A673 (cell line): ENCODE measurements at regions not wholly inside any gene's neighbourhood (a gene's known extent, or its start where the extent isn't known, plus 50 kb on each side); places are given as distances from the start of the nearest gene placed in this dataset.
"Not testable (repeated sequence)": the region's sequence is repeated elsewhere in the genome, so short reads cannot be mapped to it uniquely, and the experiment has no call there.

Experiments used
- BruUV-seq: library from RNA; stranded (reverse); fragments of 400-500 nt; replicated peaks from 2 replicates; lab custom pipeline; 2021; lab: Mats Ljungman, UMichigan
- CTCF ChIA-PET: fragments of 300-600 bp; sonication (Branson Sonifier 250); formaldehyde crosslinking; loops from one replicate; lab custom pipeline; 2022; ENCODE audit warnings: antibody characterized with exemption; lab: Charles Lee
- POLR2A ChIA-PET: fragments of 300-600 bp; sonication (Branson Sonifier 250); formaldehyde crosslinking; loops from one replicate; lab custom pipeline; 2022; ENCODE audit warnings: antibody characterized with exemption; ENCODE audit not compliant: low non-redundant PET; lab: Charles Lee
- DNase-seq: peaks from one replicate; pipeline ENCODE4 v3.0.0-alpha.2; 2015; ENCODE audit warnings: low spot score
- H3K27ac ChIP-seq: fragments of 200-600 bp; sonication (generic); 2 replicates; pipeline ENCODE4 v1.5.1; 2016; ENCODE audit warnings: mixed run types, low read depth, mild to moderate bottlenecking, mixed read lengths, antibody characterized with exemption, low read length; ENCODE audit not compliant: poor library complexity, severe bottlenecking
- H3K27me3 ChIP-seq: fragments of 200-600 bp; sonication (generic); replicated peaks from 2 replicates; pipeline ENCODE4 v1.6.1; 2017; ENCODE audit warnings: mixed run types, low read depth, mild to moderate bottlenecking, mixed read lengths, antibody characterized with exemption, low read length; ENCODE audit not compliant: insufficient read depth, poor library complexity
- H3K36me3 ChIP-seq: fragments of 200-600 bp; sonication (generic); 2 replicates; pipeline ENCODE4 v1.6.1; 2016; ENCODE audit warnings: mixed run types, mild to moderate bottlenecking, mixed read lengths, antibody characterized with exemption, low read length; ENCODE audit not compliant: insufficient read depth, poor library complexity, severe bottlenecking
- H3K4me1 ChIP-seq: fragments of 200-600 bp; sonication (generic); 2 replicates; pipeline ENCODE4 v1.6.1; 2017; ENCODE audit warnings: mixed run types, mild to moderate bottlenecking, mixed read lengths, antibody characterized with exemption, low read length; ENCODE audit not compliant: insufficient read depth, poor library complexity, severe bottlenecking
- H3K4me3 ChIP-seq: fragments of 200-600 bp; sonication (generic); 2 replicates; pipeline ENCODE4 v1.5.1; 2016; ENCODE audit warnings: low read depth, mixed run types, mild to moderate bottlenecking, mixed read lengths, low read length; ENCODE audit not compliant: poor library complexity, severe bottlenecking
- H3K9me3 ChIP-seq: fragments of 200-600 bp; sonication (generic); 2 replicates; pipeline ENCODE4 v1.6.1; 2016; ENCODE audit warnings: mixed run types, low read depth, mild to moderate bottlenecking, mixed read lengths, antibody characterized with exemption, low read length; ENCODE audit not compliant: poor library complexity, severe bottlenecking
- CTCF ChIP-seq: fragments of 300-800, 200-600 bp; sonication (generic); conservative IDR thresholded peaks from 2 replicates; pipeline ENCODE4 v1.5.1; 2017; ENCODE audit warnings: low read depth, mild to moderate bottlenecking, antibody characterized with exemption, low read length, moderate library complexity, mixed read lengths
- EZH2 ChIP-seq: fragments of 200-600 bp; sonication (generic); IDR thresholded peaks from 2 replicates; pipeline ENCODE4 v1.6.1; 2017; ENCODE audit warnings: borderline replicate concordance, low read depth, mild to moderate bottlenecking, mixed read lengths, antibody characterized with exemption, low read length; ENCODE audit not compliant: poor library complexity, severe bottlenecking
- intact Hi-C: fragments of 100-400 bp; cut with micrococcal nuclease; formaldehyde crosslinking; loops from one replicate; pipeline ENCODE4 v1.10.0; 2022; ENCODE audit not compliant: unreplicated experiment

- Histone ChIP-seq H3K27me3 (peaks cover 4% of the 10 kb centered on the region), H3K9me3 (no peaks in the 10 kb centered on the region), H3K36me3 (no peaks in the 10 kb centered on the region), H3K27ac (no peak overlapping the region), H3K4me3 (no peak overlapping the region), H3K4me1 (no peaks in the 10 kb centered on the region)
- DNase-seq: no peak
- CTCF ChIA-PET: no interaction called here
- no TSS peak for BruUV-seq
- intact Hi-C loops: no loop called here
- POLR2A ChIA-PET: no interaction called here
- TF ChIP-seq EZH2: no peak
- no peak for TF ChIP-seq CTCF
Measured at GRCh38 chr18:1846640-1847039, 724.7 kb downstream of the METTL4 start.

- no peak for DNase-seq
- Histone ChIP-seq H3K27me3 (peaks cover 11% of the 10 kb centered on the region), H3K27ac (no peak overlapping the region), H3K4me1 (no peaks in the 10 kb centered on the region), H3K9me3 (no peaks in the 10 kb centered on the region), H3K36me3 (no peaks in the 10 kb centered on the region), H3K4me3 (no peak overlapping the region)
- ChIA-PET POLR2A (no interaction called here), CTCF (no interaction called here)
- intact Hi-C loops: no loop called here
- TF ChIP-seq EZH2 (no peak), CTCF (no peak)
- BruUV-seq: no TSS peak
Measured at GRCh38 chr18:1848716-1849115, 722.6 kb downstream of the METTL4 start.

GRCh38 chr18:1849386-1849785 is 721.9 kb downstream of the METTL4 start:
- H3K4me1 ChIP-seq: no peaks in the 10 kb centered on the region
- no peak for TF ChIP-seq EZH2
- BruUV-seq: no TSS peak
- no peak for DNase-seq
- H3K4me3 ChIP-seq: no peak overlapping the region
- no peaks in the 10 kb centered on the region for H3K9me3 ChIP-seq
- no peak overlapping the region for H3K27ac ChIP-seq
- intact Hi-C loops: no loop called here
- ChIA-PET CTCF (no interaction called here), POLR2A (no interaction called here)
- H3K36me3 ChIP-seq: no peaks in the 10 kb centered on the region
- peaks cover 11% of the 10 kb centered on the region for H3K27me3 ChIP-seq

GRCh38 chr18:1857281-1857680 is 714.0 kb downstream of the METTL4 start:
- BruUV-seq, CTCF ChIA-PET, DNase-seq, H3K4me1 ChIP-seq, POLR2A ChIA-PET, intact Hi-C loops, H3K36me3 ChIP-seq, H3K4me3 ChIP-seq, H3K9me3 ChIP-seq, H3K27ac ChIP-seq, H3K27me3 ChIP-seq: not testable (repeated sequence)
